ENCODE measurements at regions not wholly inside any gene's neighbourhood (a gene's known extent, or its start where the extent isn't known, plus 50 kb on each side); places are given as distances from the start of the nearest gene placed in this dataset. TPM values are rescaled to one million over a fixed set of nuclear protein-coding genes. Genes with fewer than 3 reads are reported as not detected.

- intact Hi-C loops (cut with micrococcal nuclease) (loop anchor here (2.0 kb wide), 1 partner anchor 50 kb away; the partner anchor contains the start of gene IVNS1ABP), dilution Hi-C loops (cut with MboI; ENCODE audit: extremely low pct_ligation_motif_present, low sequenced_read_pairs) (no loop called here)
- H3K36me3 ChIP-seq (ENCODE audit: control insufficient read depth in 2 of 2, extremely low read depth in 1 of 2, insufficient read depth in 2 of 2, low read length in 2 of 2), result no peaks in the 10 kb centered on the region
- TF ChIP-seq CTCF (IDR thresholded peaks at IDR 0.05; ENCODE audit: extremely low read depth in 1 of 2, insufficient read depth in 1 of 2, low read depth in 1 of 2, low read length in 2 of 2) (no peak), FOS (IDR thresholded peaks at IDR 0.05; ENCODE audit: borderline replicate concordance, insufficient read depth, low read length) (peak; percentile 64), MYC (IDR thresholded peaks at IDR 0.05; ENCODE audit: low read depth, low read length) (peak; percentile 60), POLR2AphosphoS5 (IDR thresholded peaks at IDR 0.05; ENCODE audit: insufficient read depth, low read depth, low read length) (peak; percentile 57), GATA2 (IDR thresholded peaks at IDR 0.05; ENCODE audit: insufficient read depth, insufficient read length, low read depth, low read length) (peak; percentile 45), EZH2 (IDR thresholded peaks at IDR 0.05; ENCODE audit: borderline replicate concordance, low read depth, low read length, severe bottlenecking) (no peak), JUN (IDR thresholded peaks at IDR 0.05; ENCODE audit: borderline replicate concordance, insufficient read depth, insufficient read length, low read depth) (peak; percentile 44), POLR2A (IDR thresholded peaks at IDR 0.05; ENCODE audit: low read depth, low read length) (peak; percentile 36)
- TF ChIP-seq, protein P1, sequence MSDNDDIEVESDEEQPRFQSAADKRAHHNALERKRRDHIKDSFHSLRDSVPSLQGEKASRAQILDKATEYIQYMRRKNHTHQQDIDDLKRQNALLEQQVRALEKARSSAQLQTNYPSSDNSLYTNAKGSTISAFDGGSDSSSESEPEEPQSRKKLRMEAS (IDR thresholded peaks at IDR 0.05; ENCODE audit: insufficient read depth, insufficient read length), result no peak
- H3K9me3 ChIP-seq (replicated peaks; ENCODE audit: control insufficient read depth, insufficient read depth, low read length), result no peaks in the 10 kb centered on the region
- BruUV-seq (replicated peaks), result no TSS peak
- ChIA-PET CTCF (interaction anchor here (0.7 to 1.3 kb wide), 2 partner anchors 8 to 59 kb away, joined by 3 to 4 read pairs; no protein-coding TSS in a partner anchor), POLR2A (no interaction called here)
- peaks cover 27% of the 10 kb centered on the region for H3K4me1 ChIP-seq (ENCODE audit: control insufficient read depth, extremely low read depth, insufficient read depth, low read length)
- no peaks in the 10 kb centered on the region for H3K9me1 ChIP-seq (replicated peaks; ENCODE audit: control insufficient read depth, extremely low read depth, insufficient read depth, low read length)
- DNase-seq (ENCODE audit: low read depth, low spot score), result peak; percentile 85
- H3K27ac ChIP-seq (ENCODE audit: insufficient read depth, low read depth, low read length), result peak overlapping the region; percentile 82
- no peaks in the 10 kb centered on the region for H3K27me3 ChIP-seq (ENCODE audit: control insufficient read depth in 2 of 2, insufficient read depth in 2 of 2, low read length in 2 of 2)
- no peaks in the 10 kb centered on the region for H3K79me2 ChIP-seq (ENCODE audit: control insufficient read depth, insufficient read depth, low read length)
- peak; percentile 92 for FAIRE-seq
- peak overlapping the region; percentile 79 for H3K4me2 ChIP-seq (ENCODE audit: insufficient read depth, low read length)
- peak overlapping the region; percentile 67 for H2AFZ ChIP-seq (ENCODE audit: low read depth, low read length)
- peak overlapping the region; percentile 48 for H3K9ac ChIP-seq (replicated peaks; ENCODE audit: extremely low read depth, insufficient read depth, low read length)
- peak overlapping the region in 1 of 3 experiments; percentile 17 for H3K4me3 ChIP-seq (replicated peaks in 1 of 3; ENCODE audit: insufficient read depth in 1 of 3, low read depth in 1 of 3, low read length in 3 of 3)
- H4K20me1 ChIP-seq (replicated peaks; ENCODE audit: control insufficient read depth, extremely low read depth, insufficient read depth, low read length), result no peaks in the 10 kb centered on the region
Observed at GRCh38 chr1:185367218-185367617, 50.2 kb upstream of the IVNS1ABP start.

Small RNAs in the stretch of these regions (small RNA-seq; reads per million reads assigned to genes)
- gene MCRIP2P2 (ENCODE audit: insufficient read depth, insufficient read length, low read depth, low replicate concordance), result not detected
- gene RF00019 (ENCODE audit: insufficient read depth, insufficient read length, low read depth, low replicate concordance), result not detected
- gene RNU7-183P (ENCODE audit: insufficient read depth, insufficient read length, low read depth, low replicate concordance), result not detected

All from endothelial cell of umbilical vein (primary cell).